A673 (cell line): ENCODE measurements at regions not wholly inside any gene's neighbourhood (a gene's known extent, or its start where the extent isn't known, plus 50 kb on each side); places are given as distances from the start of the nearest gene placed in this dataset.

ENCODE experiments used
- BruUV-seq: library from RNA; stranded (reverse); fragments of 400-500 nt; replicated peaks from 2 replicates; lab custom pipeline; 2021; lab: Mats Ljungman, UMichigan
- CTCF ChIA-PET: fragments of 300-600 bp; sonication (Branson Sonifier 250); formaldehyde crosslinking; loops from one replicate; lab custom pipeline; 2022; ENCODE audit warnings: antibody characterized with exemption; lab: Charles Lee
- POLR2A ChIA-PET: fragments of 300-600 bp; sonication (Branson Sonifier 250); formaldehyde crosslinking; loops from one replicate; lab custom pipeline; 2022; ENCODE audit warnings: antibody characterized with exemption; ENCODE audit not compliant: low non-redundant PET; lab: Charles Lee
- DNase-seq: peaks from one replicate; pipeline ENCODE4 v3.0.0-alpha.2; 2015; ENCODE audit warnings: low spot score
- H3K27ac ChIP-seq: fragments of 200-600 bp; sonication (generic); 2 replicates; pipeline ENCODE4 v1.5.1; 2016; ENCODE audit warnings: mixed run types, low read depth, mild to moderate bottlenecking, mixed read lengths, antibody characterized with exemption, low read length; ENCODE audit not compliant: poor library complexity, severe bottlenecking
- H3K27me3 ChIP-seq: fragments of 200-600 bp; sonication (generic); replicated peaks from 2 replicates; pipeline ENCODE4 v1.6.1; 2017; ENCODE audit warnings: mixed run types, low read depth, mild to moderate bottlenecking, mixed read lengths, antibody characterized with exemption, low read length; ENCODE audit not compliant: insufficient read depth, poor library complexity
- H3K36me3 ChIP-seq: fragments of 200-600 bp; sonication (generic); 2 replicates; pipeline ENCODE4 v1.6.1; 2016; ENCODE audit warnings: mixed run types, mild to moderate bottlenecking, mixed read lengths, antibody characterized with exemption, low read length; ENCODE audit not compliant: insufficient read depth, poor library complexity, severe bottlenecking
- H3K4me1 ChIP-seq: fragments of 200-600 bp; sonication (generic); 2 replicates; pipeline ENCODE4 v1.6.1; 2017; ENCODE audit warnings: mixed run types, mild to moderate bottlenecking, mixed read lengths, antibody characterized with exemption, low read length; ENCODE audit not compliant: insufficient read depth, poor library complexity, severe bottlenecking
- H3K4me3 ChIP-seq: fragments of 200-600 bp; sonication (generic); 2 replicates; pipeline ENCODE4 v1.5.1; 2016; ENCODE audit warnings: low read depth, mixed run types, mild to moderate bottlenecking, mixed read lengths, low read length; ENCODE audit not compliant: poor library complexity, severe bottlenecking
- H3K9me3 ChIP-seq: fragments of 200-600 bp; sonication (generic); 2 replicates; pipeline ENCODE4 v1.6.1; 2016; ENCODE audit warnings: mixed run types, low read depth, mild to moderate bottlenecking, mixed read lengths, antibody characterized with exemption, low read length; ENCODE audit not compliant: poor library complexity, severe bottlenecking
- EZH2 ChIP-seq: fragments of 200-600 bp; sonication (generic); IDR thresholded peaks from 2 replicates; pipeline ENCODE4 v1.6.1; 2017; ENCODE audit warnings: borderline replicate concordance, low read depth, mild to moderate bottlenecking, mixed read lengths, antibody characterized with exemption, low read length; ENCODE audit not compliant: poor library complexity, severe bottlenecking
- intact Hi-C: fragments of 100-400 bp; cut with micrococcal nuclease; formaldehyde crosslinking; loops from one replicate; pipeline ENCODE4 v1.10.0; 2022; ENCODE audit not compliant: unreplicated experiment
- TF ChIP-seq, protein P1 (sequence below): fragments of 300-800, 200-600 bp; sonication (generic); conservative IDR thresholded peaks from 2 replicates; pipeline ENCODE4 v1.5.1; 2017; ENCODE audit warnings: low read depth, mild to moderate bottlenecking, antibody characterized with exemption, low read length, moderate library complexity, mixed read lengths

GRCh38 chr9:110078604-110079003 lies 129.4 kb downstream of the C9orf152 start:
- intact Hi-C loops = no loop called here
- Histone ChIP-seq H3K27ac (no peak overlapping the region), H3K4me1 (no peaks in the 10 kb centered on the region), H3K27me3 (no peaks in the 10 kb centered on the region), H3K36me3 (no peaks in the 10 kb centered on the region), H3K9me3 (no peaks in the 10 kb centered on the region), H3K4me3 (no peak overlapping the region)
- ChIA-PET POLR2A (no interaction called here), CTCF (no interaction called here)
- no TSS peak for BruUV-seq
- TF ChIP-seq, protein P1, sequence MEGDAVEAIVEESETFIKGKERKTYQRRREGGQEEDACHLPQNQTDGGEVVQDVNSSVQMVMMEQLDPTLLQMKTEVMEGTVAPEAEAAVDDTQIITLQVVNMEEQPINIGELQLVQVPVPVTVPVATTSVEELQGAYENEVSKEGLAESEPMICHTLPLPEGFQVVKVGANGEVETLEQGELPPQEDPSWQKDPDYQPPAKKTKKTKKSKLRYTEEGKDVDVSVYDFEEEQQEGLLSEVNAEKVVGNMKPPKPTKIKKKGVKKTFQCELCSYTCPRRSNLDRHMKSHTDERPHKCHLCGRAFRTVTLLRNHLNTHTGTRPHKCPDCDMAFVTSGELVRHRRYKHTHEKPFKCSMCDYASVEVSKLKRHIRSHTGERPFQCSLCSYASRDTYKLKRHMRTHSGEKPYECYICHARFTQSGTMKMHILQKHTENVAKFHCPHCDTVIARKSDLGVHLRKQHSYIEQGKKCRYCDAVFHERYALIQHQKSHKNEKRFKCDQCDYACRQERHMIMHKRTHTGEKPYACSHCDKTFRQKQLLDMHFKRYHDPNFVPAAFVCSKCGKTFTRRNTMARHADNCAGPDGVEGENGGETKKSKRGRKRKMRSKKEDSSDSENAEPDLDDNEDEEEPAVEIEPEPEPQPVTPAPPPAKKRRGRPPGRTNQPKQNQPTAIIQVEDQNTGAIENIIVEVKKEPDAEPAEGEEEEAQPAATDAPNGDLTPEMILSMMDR = no peak
- no peak for DNase-seq

DNA sequence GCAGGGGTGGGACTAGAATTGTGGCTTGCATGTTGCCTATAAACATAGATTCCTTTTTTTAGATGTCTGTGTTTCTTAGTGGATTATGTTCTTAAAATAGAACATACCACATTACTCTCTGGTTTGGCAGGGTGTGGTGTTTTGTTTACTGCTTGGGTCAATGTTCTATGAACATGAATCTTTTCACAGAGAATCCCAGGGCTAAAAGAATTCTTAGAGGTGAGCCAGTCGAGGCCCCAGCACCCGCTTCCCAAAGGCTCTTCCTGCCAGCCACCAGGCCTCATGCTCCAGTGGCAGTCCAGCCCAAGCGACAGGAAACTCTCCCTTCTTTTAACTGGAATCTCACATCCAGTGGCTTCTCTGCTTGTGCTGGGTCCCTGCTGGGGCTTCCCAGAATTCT lies 126.6 kb downstream of the C9orf152 start:
- DNase-seq = no peak
- TF ChIP-seq EZH2 = no peak
- TF ChIP-seq, protein P1 = no peak
- no TSS peak for BruUV-seq
- ChIA-PET CTCF (no interaction called here), POLR2A (no interaction called here)
- intact Hi-C loops = no loop called here
- Histone ChIP-seq H3K9me3 (no peaks in the 10 kb centered on the region), H3K4me3 (no peak overlapping the region), H3K27me3 (no peaks in the 10 kb centered on the region), H3K4me1 (no peaks in the 10 kb centered on the region), H3K36me3 (no peaks in the 10 kb centered on the region), H3K27ac (no peak overlapping the region)

GRCh38 chr9:110083866-110084265 lies 124.1 kb downstream of the C9orf152 start:
- H3K9me3 ChIP-seq = no peaks in the 10 kb centered on the region
- H3K27ac ChIP-seq = no peak overlapping the region
- H3K27me3 ChIP-seq = no peaks in the 10 kb centered on the region
- TF ChIP-seq, protein P1 = no peak
- no peak for TF ChIP-seq EZH2
- no peak for DNase-seq
- intact Hi-C loops = no loop called here
- no peaks in the 10 kb centered on the region for H3K4me1 ChIP-seq
- POLR2A ChIA-PET = no interaction called here
- CTCF ChIA-PET = no interaction called here
- H3K4me3 ChIP-seq = no peak overlapping the region
- no TSS peak for BruUV-seq
- no peaks in the 10 kb centered on the region for H3K36me3 ChIP-seq
